Muscle of back (tissue), 3 donors: ENCODE measurements at regions not wholly inside any gene's neighbourhood (a gene's known extent, or its start where the extent isn't known, plus 50 kb on each side); places are given as distances from the start of the nearest gene placed in this dataset.

ENCODE experiments used
- DNase-seq, 3 donors: peaks; one replicate each; pipeline versions ENCODE4 v3.0.0 to v3.0.0-alpha.2; 2013

GRCh38 chr10:78541481-78542140 lies 507.9 kb downstream of the RPS24 start:
- DNase-seq: no peak

GRCh38 chr10:78542141-78542489 lies 508.5 kb downstream of the RPS24 start:
- DNase-seq: no peak

- no peak for DNase-seq
These were observed 508.9 kb downstream of the RPS24 start for GRCh38 chr10:78542521-78542920.

- no peak for DNase-seq
These were observed 509.5 kb downstream of the RPS24 start for GRCh38 chr10:78543031-78543748.

- DNase-seq: peak; percentile 84 to 90 (median 89)
These were observed 510.2 kb downstream of the RPS24 start for GRCh38 chr10:78543749-78544362.

GRCh38 chr10:78544423-78545090 lies 510.9 kb downstream of the RPS24 start:
- no peak for DNase-seq

- no peak for DNase-seq
These were observed 512.1 kb downstream of the RPS24 start for GRCh38 chr10:78545756-78546155.

- DNase-seq: no peak
These were observed 513.7 kb downstream of the RPS24 start for GRCh38 chr10:78547397-78547796.

GRCh38 chr10:78547905-78548304 lies 514.2 kb downstream of the RPS24 start:
- DNase-seq: no peak

- DNase-seq: no peak
These were observed 514.7 kb downstream of the RPS24 start for GRCh38 chr10:78548369-78548768.

- DNase-seq: peak in 1 of 3 donors; percentile 56
These were observed 515.7 kb downstream of the RPS24 start for GRCh38 chr10:78549140-78549935.

GRCh38 chr10:78550090-78550489 lies 516.4 kb downstream of the RPS24 start:
- DNase-seq: no peak

GRCh38 chr10:78550716-78551115 lies 517.1 kb downstream of the RPS24 start:
- DNase-seq: no peak

GRCh38 chr10:78551184-78552005 lies 517.4 kb upstream of the ZMIZ1 start:
- DNase-seq: no peak

- DNase-seq: peak; percentile 79 to 95 (median 89)
These were observed 516.4 kb upstream of the ZMIZ1 start for GRCh38 chr10:78552261-78552811.

- DNase-seq: no peak
These were observed 515.0 kb upstream of the ZMIZ1 start for GRCh38 chr10:78553792-78554191.

GRCh38 chr10:78555128-78555527 lies 513.6 kb upstream of the ZMIZ1 start:
- no peak for DNase-seq

- DNase-seq: no peak
These were observed 511.9 kb upstream of the ZMIZ1 start for GRCh38 chr10:78556705-78557432.

- no peak for DNase-seq
These were observed 511.3 kb upstream of the ZMIZ1 start for GRCh38 chr10:78557433-78557925.
